ENCODE measurements at regions not wholly inside any gene's neighbourhood (a gene's known extent, or its start where the extent isn't known, plus 50 kb on each side); places are given as distances from the start of the nearest gene placed in this dataset.
"Not testable (repeated sequence)": the region's sequence is repeated elsewhere in the genome, so short reads cannot be mapped to it uniquely, and the experiment has no call there.

- Mint-ChIP-seq H3K27ac (no peak overlapping the region), H3K36me3 (no peaks in the 10 kb centered on the region), H3K4me3 (no peak overlapping the region), H3K4me1 (no peaks in the 10 kb centered on the region), H3K27me3 (ENCODE audit: low read depth in 2 of 2) (peaks cover 9 to 31% of the 10 kb centered on the region in 2 donors), H3K9me3 (no peaks in the 10 kb centered on the region)
- no peaks in the 10 kb centered on the region for H3K9me3 ChIP-seq (ENCODE audit: control insufficient read depth, insufficient read depth, low read length)
- no peaks in the 10 kb centered on the region for H3K27me3 ChIP-seq (ENCODE audit: control insufficient read depth, insufficient read depth, low read length)
- WGBS (ENCODE audit: insufficient coverage): no CpG with 5 or more reads among the region's 1 CpG
- no peak overlapping the region for H3K4me3 ChIP-seq (ENCODE audit: low read length)
- no peak overlapping the region for H3K27ac ChIP-seq (ENCODE audit: low read length)
- DNase-seq: no peak
- H3K4me1 ChIP-seq (ENCODE audit: control insufficient read depth, insufficient read depth, low read length): no peaks in the 10 kb centered on the region
- no peaks in the 10 kb centered on the region for H3K36me3 ChIP-seq (ENCODE audit: control insufficient read depth, insufficient read depth, low read length)
- no peak for ATAC-seq
- no peak for TF ChIP-seq CTCF (IDR thresholded peaks at IDR 0.05)
- intact Hi-C loops (cut with micrococcal nuclease): no loop called here
These were observed 70.3 kb downstream of the BARX1 start for GRCh38 chr9:93884808-93885207.

- H3K27me3 ChIP-seq (ENCODE audit: control insufficient read depth, insufficient read depth, low read length); H3K36me3 ChIP-seq (ENCODE audit: control insufficient read depth, insufficient read depth, low read length); H3K4me3 ChIP-seq (ENCODE audit: low read length); H3K9me3 Mint-ChIP-seq; H3K4me1 ChIP-seq (ENCODE audit: control insufficient read depth, insufficient read depth, low read length); H3K27ac Mint-ChIP-seq; ATAC-seq; DNase-seq; intact Hi-C loops (cut with micrococcal nuclease); H3K27ac ChIP-seq (ENCODE audit: low read length); H3K4me3 Mint-ChIP-seq; H3K36me3 Mint-ChIP-seq; H3K9me3 ChIP-seq (ENCODE audit: control insufficient read depth, insufficient read depth, low read length); H3K4me1 Mint-ChIP-seq: not testable (repeated sequence)
- peaks cover 11 to 47% of the 10 kb centered on the region in 2 donors for H3K27me3 Mint-ChIP-seq (ENCODE audit: low read depth in 2 of 2)
- WGBS (ENCODE audit: insufficient coverage): 93% methylated on average over 35 of the region's 35 CpGs
These were observed 75.3 kb downstream of the BARX1 start for GRCh38 chr9:93879662-93880407.

DNA sequence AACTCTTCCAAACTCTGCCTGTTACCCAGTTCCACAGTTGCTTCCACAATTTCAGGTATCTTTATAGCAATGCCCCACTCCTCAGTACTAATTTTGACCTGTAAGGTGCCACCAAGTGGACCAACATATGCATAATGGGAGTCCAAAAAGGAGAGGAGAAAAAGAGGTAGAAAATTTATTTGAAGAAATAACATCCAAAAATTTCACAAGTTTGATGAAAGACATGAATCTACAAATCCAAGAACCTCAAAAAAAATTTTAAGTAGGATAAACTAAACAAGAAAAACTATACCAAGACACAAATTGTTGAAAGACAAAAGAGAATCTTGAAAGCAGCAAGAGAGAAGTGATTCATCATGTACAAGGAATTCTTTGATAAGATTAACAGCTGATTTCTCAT lies 79.8 kb downstream of the BARX1 start:
- H3K4me3 ChIP-seq (ENCODE audit: low read length): no peak overlapping the region
- intact Hi-C loops (cut with micrococcal nuclease): no loop called here
- ATAC-seq (no peak), DNase-seq (no peak)
- Mint-ChIP-seq H3K36me3 (peaks cover 11% of the 10 kb centered on the region), H3K27ac (no peak overlapping the region), H3K4me1 (no peaks in the 10 kb centered on the region), H3K27me3 (ENCODE audit: low read depth in 2 of 2) (peaks cover 8 to 30% of the 10 kb centered on the region in 2 donors), H3K4me3 (no peak overlapping the region), H3K9me3 (peaks cover 8 to 15% of the 10 kb centered on the region in 2 donors)
- no peaks in the 10 kb centered on the region for H3K36me3 ChIP-seq (ENCODE audit: control insufficient read depth, insufficient read depth, low read length)
- no peaks in the 10 kb centered on the region for H3K4me1 ChIP-seq (ENCODE audit: control insufficient read depth, insufficient read depth, low read length)
- H3K27ac ChIP-seq (ENCODE audit: low read length): no peak overlapping the region
- peaks cover 9% of the 10 kb centered on the region for H3K9me3 ChIP-seq (ENCODE audit: control insufficient read depth, insufficient read depth, low read length)
- no peaks in the 10 kb centered on the region for H3K27me3 ChIP-seq (ENCODE audit: control insufficient read depth, insufficient read depth, low read length)
- TF ChIP-seq CTCF (IDR thresholded peaks at IDR 0.05): no peak

- Mint-ChIP-seq H3K4me3 (no peak overlapping the region), H3K27me3 (ENCODE audit: low read depth in 2 of 2) (peaks cover 5 to 31% of the 10 kb centered on the region in 2 donors), H3K27ac (no peak overlapping the region), H3K9me3 (peaks cover 8 to 15% of the 10 kb centered on the region in 2 donors), H3K4me1 (no peaks in the 10 kb centered on the region), H3K36me3 (peaks cover 11% of the 10 kb centered on the region)
- no peaks in the 10 kb centered on the region for H3K36me3 ChIP-seq (ENCODE audit: control insufficient read depth, insufficient read depth, low read length)
- TF ChIP-seq CTCF (IDR thresholded peaks at IDR 0.05): no peak
- no peaks in the 10 kb centered on the region for H3K4me1 ChIP-seq (ENCODE audit: control insufficient read depth, insufficient read depth, low read length)
- no peak for DNase-seq
- intact Hi-C loops (cut with micrococcal nuclease): no loop called here
- no peak overlapping the region for H3K27ac ChIP-seq (ENCODE audit: low read length)
- H3K4me3 ChIP-seq (ENCODE audit: low read length): no peak overlapping the region
- no peak for ATAC-seq
- no peaks in the 10 kb centered on the region for H3K27me3 ChIP-seq (ENCODE audit: control insufficient read depth, insufficient read depth, low read length)
- peaks cover 9% of the 10 kb centered on the region for H3K9me3 ChIP-seq (ENCODE audit: control insufficient read depth, insufficient read depth, low read length)
These were observed 80.9 kb downstream of the BARX1 start for GRCh38 chr9:93874242-93874641.

All from natural killer cell (primary cell).